H9 (cell line): ENCODE measurements at regions not wholly inside any gene's neighbourhood (a gene's known extent, or its start where the extent isn't known, plus 50 kb on each side); places are given as distances from the start of the nearest gene placed in this dataset.

Experiments
- DNase-seq: peaks from one replicate; pipeline ENCODE4 v3.0.0-alpha.2; 2017
- H2AFZ ChIP-seq: one replicate; pipeline ENCODE4 v1.6.1; 2013; ENCODE audit warnings: mild to moderate bottlenecking, low read length, control low read depth, moderate library complexity
- H2AK5ac ChIP-seq: 2 replicates; pipeline ENCODE4 v1.6.1; 2013; ENCODE audit warnings: low read length, control low read depth, mixed read lengths; ENCODE audit not compliant: insufficient read length
- H2BK120ac ChIP-seq: one replicate; pipeline ENCODE4 v1.6.1; 2013; ENCODE audit warnings: low read depth, mild to moderate bottlenecking, low read length, control low read depth, inconsistent platforms; ENCODE audit not compliant: poor library complexity, severe bottlenecking
- H2BK12ac ChIP-seq: 2 replicates; pipeline ENCODE4 v1.6.1; 2013; ENCODE audit warnings: low read length, control low read depth, mixed read lengths, low read depth; ENCODE audit not compliant: insufficient read length
- H2BK15ac ChIP-seq: 2 replicates; pipeline ENCODE4 v1.6.1; 2013; ENCODE audit warnings: low read depth, low read length, control low read depth
- H2BK20ac ChIP-seq: one replicate; pipeline ENCODE4 v1.6.1; 2013; ENCODE audit warnings: low read depth, mild to moderate bottlenecking, low read length, control low read depth, inconsistent platforms; ENCODE audit not compliant: poor library complexity, severe bottlenecking
- H2BK5ac ChIP-seq: 2 replicates; pipeline ENCODE4 v1.6.1; 2013; ENCODE audit warnings: low read length, control low read depth, mixed read lengths; ENCODE audit not compliant: insufficient read length
- H3K14ac ChIP-seq: 2 replicates; pipeline ENCODE4 v1.6.1; 2013; ENCODE audit warnings: low read length, control low read depth; ENCODE audit not compliant: insufficient read depth
- H3K18ac ChIP-seq: 2 replicates; pipeline ENCODE4 v1.6.1; 2013; ENCODE audit warnings: low read depth, mild to moderate bottlenecking, mixed read lengths, low read length, control low read depth; ENCODE audit not compliant: insufficient read length
- H3K23ac ChIP-seq: 2 replicates; pipeline ENCODE4 v1.6.1; 2013; ENCODE audit warnings: low read length, control low read depth, mixed read lengths, low read depth; ENCODE audit not compliant: insufficient read length
- H3K23me2 ChIP-seq: 2 replicates; pipeline ENCODE4 v1.6.1; 2013; ENCODE audit warnings: low read depth, mild to moderate bottlenecking, mixed read lengths, low read length, control low read depth; ENCODE audit not compliant: insufficient read length, poor library complexity, severe bottlenecking
- H3K27ac ChIP-seq: 2 replicates; pipeline ENCODE4 v1.5.1; 2013; ENCODE audit warnings: low read length, control low read depth, mixed read lengths, low read depth; ENCODE audit not compliant: insufficient read length
- H3K27me3 ChIP-seq: 2 replicates; pipeline ENCODE4 v1.6.1; 2013; ENCODE audit warnings: low read length, control low read depth, inconsistent platforms; ENCODE audit not compliant: insufficient read depth
- H3K4ac ChIP-seq: 2 replicates; pipeline ENCODE4 v1.6.1; 2013; ENCODE audit warnings: low read depth, mild to moderate bottlenecking, control low read depth, inconsistent platforms, low read length, moderate library complexity
- H3K4me1 ChIP-seq: 2 replicates; pipeline ENCODE4 v1.6.1; 2013; ENCODE audit warnings: low read length, control low read depth, inconsistent platforms; ENCODE audit not compliant: insufficient read depth
- H3K4me2 ChIP-seq: 2 replicates; pipeline ENCODE4 v1.6.1; 2013; ENCODE audit warnings: low read length, control low read depth, mixed read lengths; ENCODE audit not compliant: insufficient read length, insufficient read depth
- H3K56ac ChIP-seq: 2 replicates; pipeline ENCODE4 v1.6.1; 2013; ENCODE audit warnings: low read depth, mild to moderate bottlenecking, mixed read lengths, low read length, control low read depth; ENCODE audit not compliant: insufficient read length
- H3K79me1 ChIP-seq: 2 replicates; pipeline ENCODE4 v1.6.1; 2013; ENCODE audit warnings: low read depth, mild to moderate bottlenecking, moderate library complexity, low read length, control low read depth, inconsistent platforms; ENCODE audit not compliant: insufficient read depth, poor library complexity, severe bottlenecking
- H3K79me2 ChIP-seq: 2 replicates; pipeline ENCODE4 v1.6.1; 2013; ENCODE audit warnings: low read length, control low read depth, inconsistent platforms; ENCODE audit not compliant: insufficient read depth
- H3K9ac ChIP-seq: 2 replicates; pipeline ENCODE4 v1.6.1; 2013; ENCODE audit warnings: low read length, control low read depth, mixed read lengths; ENCODE audit not compliant: insufficient read length; ENCODE audit errors: extremely low read depth
- H3K9me3 ChIP-seq: one replicate; pipeline ENCODE4 v1.6.1; 2013; ENCODE audit warnings: low read depth, low read length, inconsistent platforms; ENCODE audit not compliant: control insufficient read depth
- H3T11ph ChIP-seq: one replicate; pipeline ENCODE4 v1.6.1; 2013; ENCODE audit warnings: mild to moderate bottlenecking, low read length, control low read depth, inconsistent platforms
- H4K20me1 ChIP-seq: one replicate; pipeline ENCODE4 v1.6.1; 2013; ENCODE audit not compliant: control insufficient read depth, insufficient read length, insufficient read depth
- H4K5ac ChIP-seq: 2 replicates; pipeline ENCODE4 v1.6.1; 2013; ENCODE audit warnings: low read depth, mild to moderate bottlenecking, mixed read lengths, low read length, control low read depth; ENCODE audit not compliant: insufficient read length
- H4K8ac ChIP-seq: replicated peaks from 2 replicates; pipeline ENCODE4 v1.6.1; 2013; ENCODE audit warnings: low read length, control low read depth, mixed read lengths, low read depth; ENCODE audit not compliant: insufficient read length
- H4K91ac ChIP-seq: 2 replicates; pipeline ENCODE4 v1.6.1; 2013; ENCODE audit warnings: low read depth, mild to moderate bottlenecking, moderate library complexity, mixed read lengths, low read length, control low read depth; ENCODE audit not compliant: insufficient read length
- H3K27ac Mint-ChIP-seq, 3 experiments: 2 replicates in 2 of 3; 3 replicates in 1 of 3; pipeline ENCODE4 v1.8.0; 2020 to 2021; ENCODE audit warnings: mixed read lengths in 3 of 3, mild to moderate bottlenecking in 1 of 3, moderate library complexity in 1 of 3
- H3K27me3 Mint-ChIP-seq: 2 replicates; pipeline ENCODE4 v1.8.0; 2021; ENCODE audit warnings: low read depth, mild to moderate bottlenecking, moderate library complexity, mixed read lengths
- H3K36me3 Mint-ChIP-seq, 3 experiments: 2 replicates in 2 of 3; 3 replicates in 1 of 3; pipeline ENCODE4 v1.8.0; 2020 to 2021; ENCODE audit warnings: low read depth in 3 of 3, mixed read lengths in 3 of 3; ENCODE audit not compliant: insufficient read depth in 1 of 3
- H3K4me1 Mint-ChIP-seq, 2 experiments: 2 replicates each; pipeline ENCODE4 v1.8.0; 2020; ENCODE audit warnings: mixed read lengths in 2 of 2
- H3K4me3 Mint-ChIP-seq, 2 experiments: 2 replicates in 1 of 2; 3 replicates in 1 of 2; pipeline ENCODE4 v1.8.0; 2020 to 2021; ENCODE audit warnings: mild to moderate bottlenecking in 2 of 2, mixed read lengths in 2 of 2, moderate library complexity in 1 of 2
- H3K9me3 Mint-ChIP-seq, 2 experiments: 2 replicates in 1 of 2; 3 replicates in 1 of 2; pipeline ENCODE4 v1.8.0; 2020; ENCODE audit warnings: mild to moderate bottlenecking in 2 of 2, mixed read lengths in 2 of 2, moderate library complexity in 1 of 2
- CTCF ChIP-seq: fragments of 200-600 bp; sonication (generic); conservative IDR thresholded peaks from 3 replicates; pipeline ENCODE4 v1.8.0; 2021; ENCODE audit warnings: antibody characterized with exemption, mild to moderate bottlenecking
- WGBS: extraction: QIAGEN DNeasy Blood & Tissue Kit; methylation state at CpG from one replicate; pipeline ENCODE4 v1.1.7; 2013; ENCODE audit warnings: missing lambda C conversion rate, low lambda C conversion rate, mixed read lengths; ENCODE audit not compliant: insufficient read length; ENCODE audit errors: extremely low coverage; 5-methylcytosine and 5-hydroxymethylcytosine counted together

- TF ChIP-seq CTCF: no peak
- no peak overlapping the region for H3K27ac Mint-ChIP-seq
- peaks cover 0 to 4% of the 10 kb centered on the region in 2 experiments; a peak in 1 of 4 replicates for H3K4me1 Mint-ChIP-seq
- Histone ChIP-seq H3K9ac (no peak overlapping the region), H3K23me2 (no peaks in the 10 kb centered on the region), H3K9me3 (no peaks in the 10 kb centered on the region), H2BK20ac (no peak overlapping the region), H2BK120ac (no peak overlapping the region), H2BK15ac (no peak overlapping the region), H4K91ac (no peak overlapping the region), H3K4ac (no peak overlapping the region), H2BK12ac (no peak overlapping the region), H2AK5ac (no peak overlapping the region), H3K4me1 (no peaks in the 10 kb centered on the region), H3K27me3 (no peaks in the 10 kb centered on the region), H2AFZ (no peak overlapping the region), H3K23ac (no peak overlapping the region), H3T11ph (no peak overlapping the region), H3K79me1 (no peaks in the 10 kb centered on the region), H3K79me2 (no peaks in the 10 kb centered on the region), H2BK5ac (no peak overlapping the region), H4K20me1 (no peaks in the 10 kb centered on the region), H3K4me2 (no peak overlapping the region), H3K18ac (no peak overlapping the region), H4K5ac (no peak overlapping the region), H4K8ac (no peak overlapping the region), H3K27ac (no peak overlapping the region), H3K56ac (no peak overlapping the region), H3K14ac (no peak overlapping the region)
- DNase-seq: no peak
- H3K9me3 Mint-ChIP-seq: no peaks in the 10 kb centered on the region
- no peak overlapping the region for H3K4me3 Mint-ChIP-seq
- H3K27me3 Mint-ChIP-seq: no peaks in the 10 kb centered on the region
- WGBS: no CpG with 5 or more reads among the region's 2 CpGs
- peaks cover 0 to 1% (median 0%) of the 10 kb centered on the region in 3 experiments; a peak in 1 of 7 replicates for H3K36me3 Mint-ChIP-seq
Measured at GRCh38 chr5:136457390-136458013, 92.2 kb upstream of the TRPC7 start.
